ENCODE measurements at regions not wholly inside any gene's neighbourhood (a gene's known extent, or its start where the extent isn't known, plus 50 kb on each side); places are given as distances from the start of the nearest gene placed in this dataset.

DNA sequence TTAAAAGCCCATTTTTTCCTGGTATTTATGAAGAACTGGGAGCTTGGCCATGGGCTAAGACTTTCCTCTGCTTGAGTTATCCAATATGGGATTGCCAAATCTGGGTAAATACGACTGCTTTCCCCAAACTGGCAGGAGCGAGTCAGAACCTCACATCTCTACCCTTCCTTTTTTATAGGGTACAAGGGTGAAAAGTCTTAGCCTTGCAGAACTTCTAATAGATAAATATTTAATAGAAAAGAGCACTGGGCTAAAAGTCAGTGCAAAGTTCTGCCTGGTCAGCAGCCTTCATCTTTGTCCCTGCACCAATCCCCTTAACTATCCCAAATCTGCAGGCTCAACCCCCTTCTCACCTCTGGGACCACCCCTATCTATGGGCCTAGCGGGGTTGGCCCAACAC, 61.6 kb upstream of the ACSL1 start:
- Histone ChIP-seq H3K4me1 (no peaks in the 10 kb centered on the region), H3K9me3 (no peaks in the 10 kb centered on the region), H3K27ac (no peak overlapping the region), H3K27me3 (no peaks in the 10 kb centered on the region), H3K4me3 (no peak overlapping the region), H3K36me3 (no peaks in the 10 kb centered on the region)
- TF ChIP-seq, protein P1, sequence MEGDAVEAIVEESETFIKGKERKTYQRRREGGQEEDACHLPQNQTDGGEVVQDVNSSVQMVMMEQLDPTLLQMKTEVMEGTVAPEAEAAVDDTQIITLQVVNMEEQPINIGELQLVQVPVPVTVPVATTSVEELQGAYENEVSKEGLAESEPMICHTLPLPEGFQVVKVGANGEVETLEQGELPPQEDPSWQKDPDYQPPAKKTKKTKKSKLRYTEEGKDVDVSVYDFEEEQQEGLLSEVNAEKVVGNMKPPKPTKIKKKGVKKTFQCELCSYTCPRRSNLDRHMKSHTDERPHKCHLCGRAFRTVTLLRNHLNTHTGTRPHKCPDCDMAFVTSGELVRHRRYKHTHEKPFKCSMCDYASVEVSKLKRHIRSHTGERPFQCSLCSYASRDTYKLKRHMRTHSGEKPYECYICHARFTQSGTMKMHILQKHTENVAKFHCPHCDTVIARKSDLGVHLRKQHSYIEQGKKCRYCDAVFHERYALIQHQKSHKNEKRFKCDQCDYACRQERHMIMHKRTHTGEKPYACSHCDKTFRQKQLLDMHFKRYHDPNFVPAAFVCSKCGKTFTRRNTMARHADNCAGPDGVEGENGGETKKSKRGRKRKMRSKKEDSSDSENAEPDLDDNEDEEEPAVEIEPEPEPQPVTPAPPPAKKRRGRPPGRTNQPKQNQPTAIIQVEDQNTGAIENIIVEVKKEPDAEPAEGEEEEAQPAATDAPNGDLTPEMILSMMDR (IDR thresholded peaks at IDR 0.05), result no peak
- no peak for TF ChIP-seq POLR2A (IDR thresholded peaks at IDR 0.05)
- intact Hi-C loops (cut with DNase I; ENCODE audit: low total_unique reads), result no loop called here
- DNase-seq, result no peak

DNA sequence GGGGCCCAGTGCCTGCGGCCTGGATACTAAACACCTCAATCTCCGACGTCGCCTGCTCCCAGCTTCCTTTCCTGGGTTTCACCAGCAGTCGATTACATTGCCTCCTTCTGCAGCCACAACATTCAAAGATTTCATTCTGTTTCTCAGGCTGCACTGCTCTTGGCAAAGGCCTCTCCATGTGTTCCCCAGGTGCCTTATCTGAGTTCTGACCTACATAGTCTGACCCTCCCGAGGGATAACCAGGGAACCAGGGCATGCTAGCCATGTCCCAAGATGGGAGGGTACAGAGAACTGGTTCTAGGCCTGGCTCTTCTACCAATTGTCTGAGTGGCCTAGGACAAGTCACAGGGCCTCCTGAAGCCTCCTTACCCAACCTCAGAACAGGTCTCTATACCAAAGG, 62.2 kb upstream of the ACSL1 start:
- H3K27ac ChIP-seq, result no peak overlapping the region
- no peaks in the 10 kb centered on the region for H3K4me1 ChIP-seq
- no peak for DNase-seq
- no peaks in the 10 kb centered on the region for H3K36me3 ChIP-seq
- no peak for TF ChIP-seq POLR2A (IDR thresholded peaks at IDR 0.05)
- TF ChIP-seq, protein P1 (IDR thresholded peaks at IDR 0.05), result no peak
- intact Hi-C loops (cut with DNase I; ENCODE audit: low total_unique reads), result no loop called here
- H3K27me3 ChIP-seq, result no peaks in the 10 kb centered on the region
- H3K4me3 ChIP-seq, result no peak overlapping the region
- no peaks in the 10 kb centered on the region for H3K9me3 ChIP-seq

DNA sequence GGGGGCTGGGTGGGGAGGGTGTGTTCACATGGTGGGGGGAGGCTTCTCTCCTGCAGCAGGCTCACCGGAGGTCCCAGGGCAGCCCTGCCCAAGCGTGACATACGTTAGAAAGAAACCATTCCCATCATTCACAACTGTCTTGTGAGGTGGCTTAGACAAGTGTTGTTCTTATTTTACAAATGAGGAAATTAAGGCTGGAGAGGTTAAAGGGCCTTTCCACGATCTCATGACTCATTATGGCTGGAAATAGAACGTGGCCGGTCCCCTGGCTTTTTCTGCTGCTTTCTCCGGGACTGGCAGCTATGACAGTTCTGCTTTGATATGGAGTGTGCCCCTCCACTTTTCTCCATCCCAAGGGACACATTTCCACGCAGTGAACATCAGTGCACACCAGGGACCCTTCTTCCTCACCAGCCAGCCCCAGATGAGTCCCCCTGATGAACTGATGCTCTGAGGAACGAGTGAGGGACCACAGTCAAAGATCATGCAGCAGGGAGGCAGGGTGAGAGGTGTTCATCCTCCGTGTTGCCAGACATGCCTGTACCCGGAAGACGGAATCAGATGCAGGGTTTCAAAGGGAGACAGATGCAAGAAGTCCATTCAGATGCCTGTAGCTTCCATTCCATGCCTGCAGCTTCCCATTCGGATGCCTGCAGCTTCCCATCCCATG, 64.0 kb upstream of the ACSL1 start:
- Histone ChIP-seq H3K27ac (no peak overlapping the region), H3K4me1 (no peaks in the 10 kb centered on the region), H3K4me3 (no peak overlapping the region), H3K36me3 (no peaks in the 10 kb centered on the region), H3K9me3 (no peaks in the 10 kb centered on the region), H3K27me3 (no peaks in the 10 kb centered on the region)
- no peak for DNase-seq
- TF ChIP-seq, protein P1 (IDR thresholded peaks at IDR 0.05), result no peak
- TF ChIP-seq POLR2A (IDR thresholded peaks at IDR 0.05), result no peak
- intact Hi-C loops (cut with DNase I; ENCODE audit: low total_unique reads), result no loop called here

DNA sequence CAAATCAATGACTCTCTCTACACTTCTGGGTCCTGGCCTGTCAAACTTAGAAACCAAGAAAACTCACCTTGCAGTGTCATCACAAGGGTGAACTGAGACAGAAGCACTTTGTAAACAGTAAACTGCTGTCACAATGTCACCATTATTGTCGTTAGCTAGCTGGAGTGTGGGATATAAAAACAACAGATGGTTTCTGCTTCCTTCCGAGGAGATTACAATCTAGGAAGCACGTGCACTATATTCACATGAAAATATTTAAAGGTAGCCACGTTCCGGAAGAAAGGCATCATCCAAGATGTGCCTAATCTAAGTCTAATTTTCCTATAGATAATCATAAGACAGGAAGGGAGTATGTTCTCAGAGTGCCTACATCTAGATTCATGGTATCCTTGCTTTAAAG, 64.7 kb upstream of the ACSL1 start:
- Histone ChIP-seq H3K4me1 (no peaks in the 10 kb centered on the region), H3K9me3 (no peaks in the 10 kb centered on the region), H3K4me3 (no peak overlapping the region), H3K36me3 (no peaks in the 10 kb centered on the region), H3K27ac (no peak overlapping the region), H3K27me3 (no peaks in the 10 kb centered on the region)
- intact Hi-C loops (cut with DNase I; ENCODE audit: low total_unique reads), result no loop called here
- TF ChIP-seq, protein P1 (IDR thresholded peaks at IDR 0.05), result no peak
- TF ChIP-seq POLR2A (IDR thresholded peaks at IDR 0.05), result no peak
- no peak for DNase-seq

DNA sequence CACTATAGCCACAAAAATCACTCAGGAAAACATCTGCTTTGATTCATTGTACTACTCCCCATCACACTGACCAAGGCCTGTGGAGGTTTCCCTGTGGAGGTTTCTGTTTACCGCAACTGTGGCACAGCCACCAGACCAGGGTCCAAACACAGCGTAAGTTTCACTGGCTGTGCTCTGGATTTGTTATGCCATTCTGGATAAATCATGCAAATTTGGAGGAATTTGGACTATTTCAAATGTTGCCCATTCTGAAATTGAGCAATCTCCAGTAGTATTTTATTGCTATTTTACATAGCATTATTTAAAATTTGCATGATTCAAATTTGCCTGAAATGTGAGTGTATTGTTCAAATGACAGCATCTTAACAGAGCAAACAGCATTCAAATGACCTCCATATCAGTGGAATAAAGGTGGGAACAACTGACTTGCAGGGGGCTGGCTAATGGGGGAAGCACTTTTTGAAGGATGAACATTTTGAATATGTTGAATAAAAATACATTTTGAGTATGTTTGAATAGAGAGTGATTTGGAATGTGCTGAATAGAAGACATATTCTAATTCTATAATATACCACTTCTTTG, 66.1 kb upstream of the ACSL1 start:
- no peak overlapping the region for H3K4me3 ChIP-seq
- no peak for TF ChIP-seq POLR2A (IDR thresholded peaks at IDR 0.05)
- TF ChIP-seq, protein P1 (IDR thresholded peaks at IDR 0.05), result no peak
- H3K4me1 ChIP-seq, result no peaks in the 10 kb centered on the region
- H3K27me3 ChIP-seq, result no peaks in the 10 kb centered on the region
- no peaks in the 10 kb centered on the region for H3K36me3 ChIP-seq
- no peak overlapping the region for H3K27ac ChIP-seq
- no peaks in the 10 kb centered on the region for H3K9me3 ChIP-seq
- no peak for DNase-seq
- intact Hi-C loops (cut with DNase I; ENCODE audit: low total_unique reads), result no loop called here
